Caco-2 (cell line): ENCODE measurements at regions not wholly inside any gene's neighbourhood (a gene's known extent, or its start where the extent isn't known, plus 50 kb on each side); places are given as distances from the start of the nearest gene placed in this dataset.
A peak's percentile ranks its signal among the peaks of the same experiment; 100 is the strongest.

ENCODE experiments used
- BruUV-seq: library from RNA; stranded (reverse); fragments of 400-500 nt; replicated peaks from 2 replicates; lab custom pipeline; 2021; lab: Mats Ljungman, UMichigan
- CTCF ChIA-PET: fragments of 300-600 bp; sonication (Branson Sonifier 250); formaldehyde crosslinking; loops from one replicate; lab custom pipeline; 2022; ENCODE audit warnings: antibody characterized with exemption; lab: Charles Lee
- POLR2A ChIA-PET: fragments of 300-600 bp; sonication (Branson Sonifier 250); formaldehyde crosslinking; loops from one replicate; lab custom pipeline; 2022; ENCODE audit warnings: antibody characterized with exemption; lab: Charles Lee
- DNase-seq, 2 experiments: peaks; one replicate each; pipeline versions ENCODE4 v3.0.0 to v3.0.0-alpha.2; 2020 to 2022
- H3K27me3 ChIP-seq: replicated peaks from 2 replicates; pipeline ENCODE4 v1.6.0; 2011; ENCODE audit warnings: low read length; ENCODE audit not compliant: control insufficient read depth, insufficient read depth
- H3K36me3 ChIP-seq: 2 replicates; pipeline ENCODE4 v1.5.1; 2011; ENCODE audit warnings: low read length; ENCODE audit not compliant: control insufficient read depth, insufficient read depth
- H3K4me1 ChIP-seq: fragments of 250-450 bp; sonication (Bioruptor Pico); 2 replicates; pipeline ENCODE4 v1.5.1; 2020; ENCODE audit warnings: mild to moderate bottlenecking
- H3K4me3 ChIP-seq: 2 replicates; pipeline ENCODE4 v1.5.1; 2011; ENCODE audit warnings: low read depth, mild to moderate bottlenecking, control low read depth, low read length
- H3K9me3 ChIP-seq: fragments of 250-450 bp; sonication (Bioruptor Pico); 2 replicates; pipeline ENCODE4 v1.5.1; 2020; ENCODE audit warnings: mild to moderate bottlenecking, moderate library complexity
- H3K27ac Mint-ChIP-seq: one replicate; pipeline ENCODE4 v1.8.0; 2022; ENCODE audit warnings: mixed read lengths; ENCODE audit not compliant: unreplicated experiment
- H3K27me3 Mint-ChIP-seq: one replicate; pipeline ENCODE4 v1.8.0; 2022; ENCODE audit warnings: mixed read lengths; ENCODE audit not compliant: insufficient read depth, unreplicated experiment
- H3K36me3 Mint-ChIP-seq: one replicate; pipeline ENCODE4 v1.8.0; 2022; ENCODE audit warnings: mild to moderate bottlenecking, mixed read lengths; ENCODE audit not compliant: insufficient read depth, unreplicated experiment
- H3K4me1 Mint-ChIP-seq: one replicate; pipeline ENCODE4 v1.8.0; 2022; ENCODE audit warnings: low read depth, mixed read lengths; ENCODE audit not compliant: unreplicated experiment
- H3K4me3 Mint-ChIP-seq: one replicate; pipeline ENCODE4 v1.8.0; 2022; ENCODE audit warnings: mild to moderate bottlenecking, moderate library complexity, mixed read lengths; ENCODE audit not compliant: unreplicated experiment
- H3K9me3 Mint-ChIP-seq: one replicate; pipeline ENCODE4 v1.8.0; 2022; ENCODE audit warnings: mixed read lengths; ENCODE audit not compliant: unreplicated experiment
- intact Hi-C: fragments of 100-400 bp; cut with micrococcal nuclease; formaldehyde crosslinking; loops from one replicate; pipeline ENCODE4 v1.10.0; 2022; ENCODE audit not compliant: unreplicated experiment
- TF ChIP-seq, protein P1 (sequence below), 2 experiments: fragments of 200-600 bp in 1 of 2; IDR thresholded peaks; 1 replicate in 1 of 2; 2 replicates in 1 of 2; pipeline versions ENCODE4 v1.5.1 to v1.8.0; 2011 to 2022; ENCODE audit warnings: antibody characterized with exemption in 1 of 2, control low read depth in 1 of 2, inconsistent platforms in 1 of 2, low read depth in 1 of 2, low read length in 1 of 2, mild to moderate bottlenecking in 1 of 2, moderate library complexity in 1 of 2; ENCODE audit not compliant: insufficient read depth in 1 of 2, severe bottlenecking in 1 of 2, unreplicated experiment in 1 of 2

DNA sequence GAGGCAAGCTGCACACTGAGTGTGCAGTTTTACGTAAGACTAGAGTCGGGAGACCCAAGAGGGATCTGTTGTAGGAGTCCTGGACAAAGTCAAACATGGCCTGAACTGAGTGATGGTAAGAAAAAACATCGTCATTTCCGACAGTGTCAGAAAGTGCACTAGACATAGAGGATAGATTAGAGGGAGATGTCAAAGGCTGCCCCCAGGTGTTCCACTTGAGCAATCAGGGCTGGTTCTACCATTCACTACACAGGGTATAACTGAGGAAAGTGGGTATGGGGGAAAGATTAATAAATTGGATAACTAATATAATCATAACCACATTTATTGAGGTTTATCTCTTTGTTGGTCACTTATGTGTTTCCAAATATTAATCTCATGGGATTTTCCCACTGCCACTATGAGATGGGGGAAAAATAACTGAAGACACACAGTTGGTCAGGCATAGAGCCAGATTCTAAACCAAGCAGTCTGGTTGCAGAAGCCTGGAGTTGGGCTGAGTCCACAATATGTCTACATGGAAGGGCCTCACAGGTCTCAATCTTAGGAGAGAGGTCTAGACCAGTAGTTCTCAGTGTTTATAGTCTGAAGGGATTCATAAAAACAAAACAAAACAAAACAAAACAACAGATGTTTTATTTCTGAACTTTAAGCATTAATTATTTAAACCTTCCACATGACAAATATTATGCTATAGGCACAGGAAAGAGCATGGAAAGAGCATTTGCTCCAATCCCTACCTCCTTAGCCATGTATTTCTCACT is 766.5 kb downstream of the NTRK3 start:
- TF ChIP-seq, protein P1, sequence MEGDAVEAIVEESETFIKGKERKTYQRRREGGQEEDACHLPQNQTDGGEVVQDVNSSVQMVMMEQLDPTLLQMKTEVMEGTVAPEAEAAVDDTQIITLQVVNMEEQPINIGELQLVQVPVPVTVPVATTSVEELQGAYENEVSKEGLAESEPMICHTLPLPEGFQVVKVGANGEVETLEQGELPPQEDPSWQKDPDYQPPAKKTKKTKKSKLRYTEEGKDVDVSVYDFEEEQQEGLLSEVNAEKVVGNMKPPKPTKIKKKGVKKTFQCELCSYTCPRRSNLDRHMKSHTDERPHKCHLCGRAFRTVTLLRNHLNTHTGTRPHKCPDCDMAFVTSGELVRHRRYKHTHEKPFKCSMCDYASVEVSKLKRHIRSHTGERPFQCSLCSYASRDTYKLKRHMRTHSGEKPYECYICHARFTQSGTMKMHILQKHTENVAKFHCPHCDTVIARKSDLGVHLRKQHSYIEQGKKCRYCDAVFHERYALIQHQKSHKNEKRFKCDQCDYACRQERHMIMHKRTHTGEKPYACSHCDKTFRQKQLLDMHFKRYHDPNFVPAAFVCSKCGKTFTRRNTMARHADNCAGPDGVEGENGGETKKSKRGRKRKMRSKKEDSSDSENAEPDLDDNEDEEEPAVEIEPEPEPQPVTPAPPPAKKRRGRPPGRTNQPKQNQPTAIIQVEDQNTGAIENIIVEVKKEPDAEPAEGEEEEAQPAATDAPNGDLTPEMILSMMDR (IDR thresholded peaks at IDR 0.05; ENCODE audit: insufficient read depth in 1 of 2, low read depth in 1 of 2, low read length in 1 of 2, severe bottlenecking in 1 of 2, unreplicated experiment in 1 of 2), result peak in 1 of 2 experiments; percentile 7
- BruUV-seq, result no TSS peak
- intact Hi-C loops, result no loop called here
- POLR2A ChIA-PET, result no interaction called here
- Mint-ChIP-seq H3K27me3 (no peaks in the 10 kb centered on the region), H3K9me3 (peaks cover 3% of the 10 kb centered on the region), H3K4me3 (no peak overlapping the region), H3K4me1 (no peaks in the 10 kb centered on the region), H3K36me3 (no peaks in the 10 kb centered on the region), H3K27ac (no peak overlapping the region)
- H3K9me3 ChIP-seq, result no peaks in the 10 kb centered on the region
- H3K27me3 ChIP-seq, result no peaks in the 10 kb centered on the region
- CTCF ChIA-PET, result no interaction called here
- no peaks in the 10 kb centered on the region for H3K4me1 ChIP-seq
- no peak for DNase-seq
- no peak overlapping the region for H3K4me3 ChIP-seq
- H3K36me3 ChIP-seq, result no peaks in the 10 kb centered on the region

DNA sequence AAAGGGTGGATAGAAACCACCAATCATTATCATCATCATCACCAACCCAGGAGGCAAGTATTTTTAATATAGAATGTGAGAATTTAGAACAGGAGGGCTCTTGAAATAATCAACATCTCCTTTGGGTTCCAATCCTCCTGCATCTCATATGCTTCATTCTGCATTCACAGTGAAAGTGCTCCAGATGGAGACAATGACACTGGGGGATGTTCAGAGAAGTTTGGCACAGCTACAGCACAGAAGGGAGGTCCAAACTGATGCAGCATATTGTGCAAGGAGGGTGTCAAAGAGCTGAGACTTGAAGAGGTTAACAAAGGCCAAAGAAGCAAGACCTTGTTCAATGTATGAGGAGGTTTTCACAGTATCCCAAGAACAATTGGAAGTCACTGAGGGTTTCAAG is 767.1 kb downstream of the NTRK3 start:
- no peaks in the 10 kb centered on the region for H3K4me1 ChIP-seq
- H3K4me1 Mint-ChIP-seq, result no peaks in the 10 kb centered on the region
- H3K27me3 Mint-ChIP-seq, result no peaks in the 10 kb centered on the region
- no peak overlapping the region for H3K4me3 ChIP-seq
- no peaks in the 10 kb centered on the region for H3K36me3 ChIP-seq
- ChIA-PET CTCF (no interaction called here), POLR2A (no interaction called here)
- H3K27me3 ChIP-seq, result no peaks in the 10 kb centered on the region
- no peak for DNase-seq
- no peaks in the 10 kb centered on the region for H3K9me3 ChIP-seq
- TF ChIP-seq, protein P1 (IDR thresholded peaks at IDR 0.05; ENCODE audit: insufficient read depth in 1 of 2, low read depth in 1 of 2, low read length in 1 of 2, severe bottlenecking in 1 of 2, unreplicated experiment in 1 of 2), result no peak
- no TSS peak for BruUV-seq
- no peaks in the 10 kb centered on the region for H3K9me3 Mint-ChIP-seq
- H3K4me3 Mint-ChIP-seq, result no peak overlapping the region
- intact Hi-C loops, result no loop called here
- H3K27ac Mint-ChIP-seq, result no peak overlapping the region
- no peaks in the 10 kb centered on the region for H3K36me3 Mint-ChIP-seq

DNA sequence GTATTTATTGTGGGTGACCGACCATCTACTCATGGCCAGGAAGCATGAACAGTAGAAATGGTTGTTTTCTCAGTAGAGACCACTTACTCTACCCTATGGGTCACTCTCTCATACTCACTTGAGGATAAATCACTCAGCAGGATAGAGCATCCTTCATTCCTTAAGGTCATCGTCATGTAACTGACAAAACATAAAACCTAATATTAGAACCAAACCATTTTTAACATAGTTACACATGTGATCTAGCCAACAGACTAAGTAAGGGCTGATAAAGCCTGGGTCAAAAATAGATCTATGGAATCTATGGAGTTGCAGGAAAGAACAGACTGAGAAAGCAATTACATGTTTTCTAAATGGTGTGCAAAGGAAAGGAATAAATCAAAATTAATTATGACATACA is 769.1 kb downstream of the NTRK3 start:
- Histone ChIP-seq H3K36me3 (no peaks in the 10 kb centered on the region), H3K9me3 (no peaks in the 10 kb centered on the region), H3K4me1 (no peaks in the 10 kb centered on the region), H3K27me3 (no peaks in the 10 kb centered on the region), H3K4me3 (no peak overlapping the region)
- no TSS peak for BruUV-seq
- Mint-ChIP-seq H3K4me1 (no peaks in the 10 kb centered on the region), H3K36me3 (no peaks in the 10 kb centered on the region), H3K27me3 (peaks cover 2% of the 10 kb centered on the region), H3K27ac (no peak overlapping the region), H3K4me3 (no peak overlapping the region), H3K9me3 (no peaks in the 10 kb centered on the region)
- CTCF ChIA-PET, result no interaction called here
- TF ChIP-seq, protein P1 (IDR thresholded peaks at IDR 0.05; ENCODE audit: insufficient read depth in 1 of 2, low read depth in 1 of 2, low read length in 1 of 2, severe bottlenecking in 1 of 2, unreplicated experiment in 1 of 2), result no peak
- POLR2A ChIA-PET, result no interaction called here
- no peak for DNase-seq
- intact Hi-C loops, result no loop called here
